ENCODE measurements at regions not wholly inside any gene's neighbourhood (a gene's known extent, or its start where the extent isn't known, plus 50 kb on each side); places are given as distances from the start of the nearest gene placed in this dataset.

DNA sequence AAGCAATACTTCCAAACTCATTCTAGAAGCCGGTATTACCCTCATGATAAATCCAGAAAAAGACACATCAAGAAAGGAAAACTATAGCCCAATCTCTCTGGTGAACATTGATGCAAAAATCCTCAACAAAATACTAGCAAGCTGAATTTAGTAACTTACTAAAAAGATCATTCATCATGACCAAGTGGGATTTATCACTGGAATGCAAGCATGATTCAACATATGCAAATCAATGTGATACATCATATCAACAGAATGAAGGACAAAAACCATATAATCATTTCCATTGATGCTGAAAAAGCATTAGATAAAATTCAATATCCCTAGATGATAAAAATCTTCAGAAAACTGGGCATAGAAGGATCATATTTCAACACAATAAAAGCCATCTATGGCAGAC is 402.9 kb downstream of the TGFB2 start:
- TF ChIP-seq, protein P1, sequence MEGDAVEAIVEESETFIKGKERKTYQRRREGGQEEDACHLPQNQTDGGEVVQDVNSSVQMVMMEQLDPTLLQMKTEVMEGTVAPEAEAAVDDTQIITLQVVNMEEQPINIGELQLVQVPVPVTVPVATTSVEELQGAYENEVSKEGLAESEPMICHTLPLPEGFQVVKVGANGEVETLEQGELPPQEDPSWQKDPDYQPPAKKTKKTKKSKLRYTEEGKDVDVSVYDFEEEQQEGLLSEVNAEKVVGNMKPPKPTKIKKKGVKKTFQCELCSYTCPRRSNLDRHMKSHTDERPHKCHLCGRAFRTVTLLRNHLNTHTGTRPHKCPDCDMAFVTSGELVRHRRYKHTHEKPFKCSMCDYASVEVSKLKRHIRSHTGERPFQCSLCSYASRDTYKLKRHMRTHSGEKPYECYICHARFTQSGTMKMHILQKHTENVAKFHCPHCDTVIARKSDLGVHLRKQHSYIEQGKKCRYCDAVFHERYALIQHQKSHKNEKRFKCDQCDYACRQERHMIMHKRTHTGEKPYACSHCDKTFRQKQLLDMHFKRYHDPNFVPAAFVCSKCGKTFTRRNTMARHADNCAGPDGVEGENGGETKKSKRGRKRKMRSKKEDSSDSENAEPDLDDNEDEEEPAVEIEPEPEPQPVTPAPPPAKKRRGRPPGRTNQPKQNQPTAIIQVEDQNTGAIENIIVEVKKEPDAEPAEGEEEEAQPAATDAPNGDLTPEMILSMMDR (IDR thresholded peaks at IDR 0.05) = no peak
- TF ChIP-seq POLR2A (IDR thresholded peaks at IDR 0.05) = no peak

Data from esophagus squamous epithelium (tissue), 4 donors.